ENCODE measurements at regions not wholly inside any gene's neighbourhood (a gene's known extent, or its start where the extent isn't known, plus 50 kb on each side); places are given as distances from the start of the nearest gene placed in this dataset.
"Not testable (repeated sequence)": the region's sequence is repeated elsewhere in the genome, so short reads cannot be mapped to it uniquely, and the experiment has no call there.

GRCh38 chr6:6453186-6453585 lies 132.7 kb upstream of the F13A1 start:
- TF ChIP-seq HDAC2 (IDR thresholded peaks at IDR 0.05), result no peak
- no peak for TF ChIP-seq KDM1A (IDR thresholded peaks at IDR 0.05; ENCODE audit: low read depth)
- TF ChIP-seq JUNB (IDR thresholded peaks at IDR 0.05), result no peak
- no peak for TF ChIP-seq RFX5 (IDR thresholded peaks at IDR 0.05)
- no peak for TF ChIP-seq MAZ (IDR thresholded peaks at IDR 0.05; ENCODE audit: borderline replicate concordance, low read depth, low read length)
- TF ChIP-seq MYC (IDR thresholded peaks at IDR 0.05; ENCODE audit: borderline replicate concordance, low read length), result no peak
- TF ChIP-seq CBX8 (IDR thresholded peaks at IDR 0.05), result no peak
- no peak for TF ChIP-seq PHF8 (IDR thresholded peaks at IDR 0.05; ENCODE audit: borderline replicate concordance, low read depth)
- no peak for TF ChIP-seq GATA3 (IDR thresholded peaks at IDR 0.05; ENCODE audit: borderline replicate concordance)
- no peak for TF ChIP-seq HOXA7 (CRISPR knock-in tag; IDR thresholded peaks at IDR 0.05)
- TF ChIP-seq ZC3H11A (IDR thresholded peaks at IDR 0.05), result no peak
- no peak for TF ChIP-seq FOSB (CRISPR knock-in tag; IDR thresholded peaks at IDR 0.05)
- TF ChIP-seq NFE2L2 (conservative IDR thresholded peaks at IDR 0.05; ENCODE audit: low read length), result no peak
- TF ChIP-seq TP53 (CRISPR knock-in tag; IDR thresholded peaks at IDR 0.05), result no peak
- Histone ChIP-seq H3K4me1 (no peaks in the 10 kb centered on the region), H3K27ac (no peak overlapping the region), H3K4me2 (no peak overlapping the region), H3K9me3 (no peaks in the 10 kb centered on the region), H3K4me3 (no peak overlapping the region)
- FAIRE-seq, result no peak
- no peak for ATAC-seq
- whole genome bisulfite sequencing (ENCODE audit: missing lambda C conversion rate), result 0% methylated on average over 1 of the region's 1 CpG
- ChIA-PET POLR2A (no interaction called here), CTCF (no interaction called here)
- DNase-seq (ENCODE audit: low read depth in 1 of 2, low spot score in 1 of 2), result no peak

GRCh38 chr6:6455272-6455671 lies 133.2 kb upstream of the LY86 start:
- H3K27ac ChIP-seq, result no peak overlapping the region
- H3K9me3 ChIP-seq, result no peaks in the 10 kb centered on the region
- ATAC-seq (no peak), FAIRE-seq (no peak), DNase-seq (ENCODE audit: low read depth in 1 of 2, low spot score in 1 of 2) (no peak)
- 0% methylated on average over 2 of the region's 2 CpGs for WGBS (ENCODE audit: missing lambda C conversion rate)
- no peak overlapping the region for H3K4me2 ChIP-seq
- no peaks in the 10 kb centered on the region for H3K4me1 ChIP-seq
- no peak overlapping the region for H3K4me3 ChIP-seq
- POLR2A ChIA-PET, result no interaction called here
- TF ChIP-seq GATA3 (IDR thresholded peaks at IDR 0.05; ENCODE audit: borderline replicate concordance) (no peak), TFCP2L1 (CRISPR knock-in tag; IDR thresholded peaks at IDR 0.05) (no peak), PHF8 (IDR thresholded peaks at IDR 0.05; ENCODE audit: borderline replicate concordance, low read depth) (no peak), MAFK (IDR thresholded peaks at IDR 0.05; ENCODE audit: partially characterized antibody) (no peak), RCOR1 (IDR thresholded peaks at IDR 0.05; ENCODE audit: low read depth, low read length) (no peak)
- CTCF ChIA-PET, result interaction anchor here (0.6 kb wide), 1 partner anchor 120 kb away, joined by 3 read pairs; no protein-coding TSS in a partner anchor

GRCh38 chr6:6458172-6458571 lies 130.3 kb upstream of the LY86 start:
- ATAC-seq (no peak), FAIRE-seq (no peak), DNase-seq (ENCODE audit: low read depth in 1 of 2, low spot score in 1 of 2) (no peak)
- Histone ChIP-seq H3K9me3 (no peaks in the 10 kb centered on the region), H3K4me1 (no peaks in the 10 kb centered on the region), H3K4me2 (no peak overlapping the region), H3K4me3 (no peak overlapping the region), H3K27ac (no peak overlapping the region)
- TF ChIP-seq ZC3H11A (IDR thresholded peaks at IDR 0.05), result no peak
- no peak for TF ChIP-seq RFX5 (IDR thresholded peaks at IDR 0.05)
- TF ChIP-seq RNF2 (IDR thresholded peaks at IDR 0.05; ENCODE audit: borderline replicate concordance, low read depth), result no peak
- no peak for TF ChIP-seq PHF8 (IDR thresholded peaks at IDR 0.05; ENCODE audit: borderline replicate concordance, low read depth)
- TF ChIP-seq ESRRA (IDR thresholded peaks at IDR 0.05; ENCODE audit: borderline replicate concordance, low read length), result no peak
- no peak for TF ChIP-seq FOSB (CRISPR knock-in tag; IDR thresholded peaks at IDR 0.05)
- no peak for TF ChIP-seq GATA3 (IDR thresholded peaks at IDR 0.05; ENCODE audit: borderline replicate concordance)
- TF ChIP-seq KDM5A (IDR thresholded peaks at IDR 0.05), result no peak
- no peak for TF ChIP-seq CEBPB (IDR thresholded peaks at IDR 0.05)
- TF ChIP-seq HOXB13 (CRISPR knock-in tag; IDR thresholded peaks at IDR 0.05; ENCODE audit: low read depth), result no peak
- ChIA-PET CTCF (no interaction called here), POLR2A (no interaction called here)
- 16% methylated on average over 2 of the region's 2 CpGs for WGBS (ENCODE audit: missing lambda C conversion rate)

GRCh38 chr6:6459963-6460362 lies 128.6 kb upstream of the LY86 start:
- WGBS (ENCODE audit: missing lambda C conversion rate), result 19% methylated on average over 4 of the region's 4 CpGs
- H3K4me1 ChIP-seq; H3K4me2 ChIP-seq; POLR2A ChIA-PET; ATAC-seq; FAIRE-seq; DNase-seq (ENCODE audit: low read depth in 1 of 2, low spot score in 1 of 2); H3K27ac ChIP-seq; H3K4me3 ChIP-seq; H3K9me3 ChIP-seq: not testable (repeated sequence)
- CTCF ChIA-PET, result interaction anchor here (1.0 kb wide), 1 partner anchor 53 kb away, joined by 3 read pairs; no protein-coding TSS in a partner anchor

Data from A549 (cell line).